GM18498 (cell line): ENCODE measurements at regions not wholly inside any gene's neighbourhood (a gene's known extent, or its start where the extent isn't known, plus 50 kb on each side); places are given as distances from the start of the nearest gene placed in this dataset.

Experiments used
- ATAC-seq: cut with Tn5 transposase; IDR thresholded peaks from one replicate; pipeline ENCODE4 v1.9.1; 2021; ENCODE audit warnings: mild to moderate bottlenecking, moderate library complexity; ENCODE audit not compliant: unreplicated experiment

DNA sequence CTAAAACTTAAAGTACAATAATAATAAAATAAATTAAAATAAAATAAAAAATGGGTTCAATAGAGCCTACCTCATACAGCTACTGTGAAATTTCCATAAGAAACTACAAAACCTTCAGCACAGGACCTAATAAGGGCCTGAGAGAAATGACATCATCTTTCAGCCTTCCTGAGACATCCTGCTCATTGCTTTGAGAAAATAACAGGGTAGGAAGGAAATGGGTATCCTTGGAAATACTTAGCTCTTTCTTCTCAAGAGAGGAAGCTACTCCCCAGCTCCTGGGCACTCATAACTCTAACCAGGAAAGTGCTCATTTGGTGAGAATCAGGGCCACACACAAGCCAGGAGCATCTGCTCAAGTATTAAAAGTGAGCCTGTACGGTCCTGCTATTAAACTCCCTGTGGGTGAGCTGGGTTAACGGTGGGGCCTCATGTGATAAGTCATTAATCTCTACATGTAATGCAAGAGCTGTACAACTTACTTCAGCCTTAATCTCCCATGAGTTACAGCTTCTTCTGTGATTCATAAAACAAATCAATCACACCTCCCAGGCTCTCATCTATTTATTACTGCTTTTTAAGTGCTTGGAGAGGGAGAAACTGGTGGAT is 141.4 kb downstream of the MAFB start:
- no peak for ATAC-seq

- ATAC-seq: no peak
Measured at GRCh38 chr20:40545478-40545877, 143.6 kb downstream of the MAFB start.

- no peak for ATAC-seq
Measured at GRCh38 chr20:40542065-40542464, 147.0 kb downstream of the MAFB start.

DNA sequence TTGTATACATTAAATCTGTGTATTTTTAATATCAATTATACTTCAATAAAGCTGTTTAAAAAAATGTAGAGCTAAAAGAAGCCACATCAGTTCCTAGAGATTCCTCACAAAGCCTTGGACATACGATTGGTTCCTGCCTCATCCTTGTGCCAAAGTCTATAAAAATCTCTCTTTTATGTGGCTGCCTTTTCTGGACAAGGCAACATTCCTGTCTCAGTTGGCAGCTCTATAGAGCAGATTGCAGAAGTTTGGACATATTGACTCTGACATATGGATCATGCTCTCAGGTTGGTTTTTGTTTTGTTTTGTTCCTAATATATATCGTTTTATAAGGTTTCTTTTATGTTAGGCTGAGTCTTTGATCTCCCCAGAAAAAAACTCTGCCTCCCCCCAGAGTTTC is 148.9 kb downstream of the MAFB start:
- ATAC-seq: no peak

DNA sequence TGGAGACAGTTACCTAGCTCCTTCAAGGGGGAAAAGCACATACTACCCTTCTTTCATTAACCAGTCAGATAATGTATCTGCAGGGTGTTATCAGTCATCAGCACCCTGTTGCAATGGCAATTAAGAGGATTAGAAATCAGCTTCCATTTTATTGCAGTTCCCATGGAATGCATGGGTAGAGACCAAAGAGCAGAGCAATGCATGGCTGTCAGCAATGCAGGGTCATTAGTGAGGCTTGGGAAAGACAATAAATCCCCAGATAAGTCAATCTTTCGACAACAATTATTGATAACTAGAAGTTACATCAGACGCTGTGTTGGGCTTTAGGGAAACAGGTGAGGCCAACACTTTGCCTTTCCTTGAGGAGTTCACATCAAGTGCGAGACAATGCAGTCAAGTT is 150.9 kb downstream of the MAFB start:
- ATAC-seq: no peak

GRCh38 chr20:40536808-40537207 is 152.2 kb downstream of the MAFB start:
- no peak for ATAC-seq

DNA sequence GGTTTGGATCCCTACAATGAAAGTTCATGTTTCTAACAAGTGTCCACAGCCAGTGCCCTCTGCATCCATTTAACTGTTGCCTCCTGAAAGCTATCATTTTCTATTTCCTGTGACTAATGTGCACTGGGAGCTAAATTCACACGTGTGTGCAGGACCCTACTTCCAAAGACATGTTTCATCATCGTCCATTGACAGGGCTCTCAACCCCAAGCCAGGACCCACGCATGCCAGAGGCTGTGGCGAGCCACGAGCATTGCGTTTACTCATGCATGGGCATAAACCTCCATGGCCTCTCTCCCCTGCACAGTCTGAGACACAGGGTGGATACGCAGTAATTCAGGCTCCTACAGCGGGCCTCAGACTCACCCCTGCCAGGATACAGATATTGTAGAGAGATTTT is 153.2 kb downstream of the MAFB start:
- ATAC-seq: no peak

DNA sequence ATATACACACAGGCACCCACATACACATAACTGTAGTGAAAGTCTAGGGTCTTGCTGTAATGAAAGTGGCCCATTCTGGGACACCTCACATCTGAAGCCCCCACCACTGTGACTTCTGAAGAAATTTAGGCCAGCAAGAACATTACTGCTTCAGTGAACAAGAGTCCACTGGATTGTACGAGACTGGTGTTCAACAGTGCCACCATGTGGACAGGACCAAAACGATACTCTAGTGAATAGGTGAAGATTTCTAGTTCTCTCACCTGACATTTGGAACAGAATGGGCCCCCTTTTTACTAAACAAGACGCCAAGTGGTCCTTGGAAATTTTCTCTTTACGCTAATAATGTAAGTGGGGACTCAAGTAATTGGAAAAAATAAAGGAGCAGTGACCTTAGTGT is 156.9 kb downstream of the MAFB start:
- no peak for ATAC-seq

DNA sequence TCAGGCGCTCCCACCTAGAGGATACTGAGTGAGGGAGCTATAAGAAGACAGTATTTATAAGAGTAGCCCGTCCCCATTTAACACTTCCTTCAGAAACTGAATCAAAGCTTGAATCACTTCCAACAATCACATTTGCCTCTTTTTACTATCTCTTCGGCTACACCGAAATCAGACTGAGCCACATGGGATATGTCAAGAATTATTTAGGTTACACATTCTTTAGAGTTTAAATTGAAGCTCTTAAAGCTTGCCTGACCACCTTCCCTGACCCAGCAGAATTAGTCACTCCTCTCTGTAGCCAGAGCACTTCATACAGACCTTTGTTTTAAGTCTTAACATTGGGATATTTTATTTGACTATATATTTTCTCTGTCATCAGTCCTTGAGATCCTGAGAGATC is 163.7 kb downstream of the MAFB start:
- no peak for ATAC-seq

- no peak for ATAC-seq
Measured at GRCh38 chr20:40524071-40524470, 165.0 kb downstream of the MAFB start.

DNA sequence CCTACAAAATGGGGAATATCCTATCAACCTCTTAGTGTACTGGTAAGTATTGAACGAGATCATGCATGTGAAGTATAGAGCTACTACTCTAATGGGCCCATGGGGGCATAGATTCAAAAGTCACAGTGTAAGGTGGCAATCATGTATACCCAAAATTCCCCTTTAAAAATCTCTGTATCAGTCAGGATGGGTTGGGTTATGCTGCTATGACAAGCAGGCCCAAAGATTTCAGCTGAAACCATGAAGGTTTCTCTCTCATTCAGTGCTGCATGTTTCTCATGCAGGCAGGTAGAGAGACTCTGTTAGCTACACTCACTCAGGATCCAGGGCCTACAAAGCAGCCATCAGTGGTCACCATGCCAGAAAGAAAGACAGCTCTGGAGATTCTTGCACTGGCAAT is 166.6 kb downstream of the MAFB start:
- no peak for ATAC-seq

- ATAC-seq: no peak
Measured at GRCh38 chr20:40521962-40522361, 167.1 kb downstream of the MAFB start.

GRCh38 chr20:40519918-40520317 is 169.1 kb downstream of the MAFB start:
- no peak for ATAC-seq

- ATAC-seq: no peak
Measured at GRCh38 chr20:40512994-40513393, 176.0 kb downstream of the MAFB start.

- ATAC-seq: no peak
Measured at GRCh38 chr20:40512591-40512990, 176.4 kb downstream of the MAFB start.

GRCh38 chr20:40511478-40511877 is 177.6 kb downstream of the MAFB start:
- no peak for ATAC-seq

GRCh38 chr20:40510622-40511021 is 178.4 kb downstream of the MAFB start:
- no peak for ATAC-seq

- ATAC-seq: no peak
Measured at GRCh38 chr20:40508821-40509220, 180.2 kb downstream of the MAFB start.

- no peak for ATAC-seq
Measured at GRCh38 chr20:40506537-40506939, 182.5 kb downstream of the MAFB start.

- no peak for ATAC-seq
Measured at GRCh38 chr20:40503119-40503518, 185.9 kb downstream of the MAFB start.

DNA sequence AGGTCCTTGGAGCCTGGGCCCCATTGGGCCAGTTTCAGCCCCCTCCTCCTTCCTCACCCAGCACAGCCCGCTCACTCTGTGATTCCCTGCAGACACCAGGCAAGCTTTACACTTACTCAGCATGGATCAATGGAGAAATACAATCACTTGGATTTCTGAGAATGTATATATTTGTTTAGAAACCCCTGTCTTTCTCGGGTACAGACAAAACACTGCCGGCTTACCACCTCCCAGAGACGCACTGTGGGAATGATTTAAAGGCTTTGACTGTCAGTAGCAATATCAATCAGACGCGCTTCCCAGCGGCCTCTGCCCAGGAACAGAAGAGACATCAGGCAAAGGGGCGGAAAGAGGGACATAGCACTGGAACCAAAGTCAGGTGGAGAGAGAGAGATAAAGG is 186.5 kb downstream of the MAFB start:
- no peak for ATAC-seq

DNA sequence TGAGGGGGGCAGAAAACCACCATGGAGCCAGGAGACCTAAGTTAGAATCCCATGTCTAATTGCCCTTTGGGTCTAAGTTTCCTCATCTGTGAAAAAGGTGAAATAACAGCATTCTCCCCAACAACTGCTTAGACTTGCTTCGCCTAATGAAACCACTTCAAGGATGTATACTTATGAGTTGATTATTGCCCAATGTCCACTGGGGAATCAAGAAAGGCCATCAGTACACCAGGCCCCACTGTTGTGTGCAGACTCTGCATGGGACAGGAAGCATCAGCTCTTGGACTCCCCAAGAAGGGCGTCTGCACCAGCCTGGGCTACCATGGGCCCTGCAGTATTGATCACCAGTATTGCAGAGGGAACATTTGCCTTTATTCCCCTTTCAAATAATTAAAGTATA is 189.6 kb downstream of the MAFB start:
- ATAC-seq: no peak

DNA sequence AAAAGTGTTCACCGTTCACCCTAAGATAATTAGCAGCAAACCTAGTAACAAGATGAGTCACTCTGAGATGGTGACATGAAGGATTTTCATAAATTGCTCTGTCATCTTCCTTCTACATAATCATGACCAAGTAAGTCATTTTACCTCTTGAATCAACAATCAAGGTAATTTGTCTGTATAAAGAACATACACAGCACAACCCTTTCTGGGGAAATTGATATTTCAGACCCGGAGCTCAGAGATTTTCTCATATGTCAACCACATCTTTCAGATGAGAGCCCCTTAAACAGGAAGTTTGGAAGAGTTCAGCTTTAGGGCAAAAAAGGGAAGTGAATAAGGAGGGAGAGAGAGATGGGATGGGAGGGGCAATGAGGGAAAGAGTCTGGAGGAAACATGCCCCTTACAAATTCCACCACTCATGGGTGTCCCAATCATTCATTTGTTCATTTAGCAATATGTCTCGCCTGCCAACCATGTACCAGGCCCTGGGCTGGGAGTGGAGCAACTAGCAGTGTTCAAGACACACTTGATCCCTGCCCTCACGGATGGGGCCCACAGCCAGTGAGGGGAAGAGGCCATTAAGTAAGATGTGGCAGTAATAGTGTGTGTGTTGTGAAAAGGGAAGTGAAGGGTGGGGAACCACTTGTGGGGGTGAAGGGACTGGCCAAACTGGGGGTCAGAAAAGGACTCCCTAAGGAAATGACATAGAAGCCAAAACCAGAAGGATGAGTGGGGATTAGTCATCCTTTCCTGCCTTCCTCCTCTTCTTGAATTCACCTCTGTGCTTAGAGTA is 190.9 kb downstream of the MAFB start:
- ATAC-seq: no peak
